ENCODE measurements at regions not wholly inside any gene's neighbourhood (a gene's known extent, or its start where the extent isn't known, plus 50 kb on each side); places are given as distances from the start of the nearest gene placed in this dataset.

DNA sequence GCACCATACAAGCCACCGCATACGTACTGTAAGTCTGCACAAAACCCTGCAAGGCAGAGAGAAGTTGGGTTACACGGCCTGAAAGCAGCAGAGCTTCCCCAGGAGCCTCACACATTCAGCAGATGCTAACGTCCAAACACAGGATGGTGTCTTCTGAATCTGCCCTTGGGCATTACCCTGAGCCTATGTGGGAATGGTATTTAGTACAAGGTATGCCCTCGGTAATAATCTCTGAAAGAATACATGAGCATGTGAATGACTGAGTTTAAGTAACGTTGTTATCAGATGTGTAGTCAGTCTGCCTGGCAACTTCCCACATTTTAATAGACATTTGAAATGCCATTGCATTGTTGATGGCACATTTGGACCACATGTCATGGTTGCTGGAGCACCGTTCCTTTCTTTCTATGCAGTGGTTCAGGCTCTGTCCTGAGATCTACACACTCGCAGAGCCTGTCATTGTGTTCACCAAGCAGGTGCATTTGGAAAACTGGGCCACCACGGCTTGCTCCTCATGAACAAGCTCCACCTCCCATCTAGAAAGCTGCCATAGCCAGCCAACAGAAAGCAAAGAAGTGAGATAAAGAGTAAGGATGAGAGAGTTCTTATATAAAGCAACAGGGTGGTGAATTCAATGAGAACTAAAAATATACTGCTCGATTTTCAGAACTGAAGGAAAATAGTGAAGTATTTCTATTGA is 136.5 kb upstream of the GGTLC1 start:
- Histone ChIP-seq H3K9ac (ENCODE audit: extremely low read depth, low read length, poor library complexity, severe bottlenecking) (no peak overlapping the region), H3K36me3 (ENCODE audit: control insufficient read depth, insufficient read depth, low read length) (no peaks in the 10 kb centered on the region), H3K4me3 (ENCODE audit: low read length) (no peak overlapping the region), H3K9me3 (ENCODE audit: control insufficient read depth, low read length) (no peaks in the 10 kb centered on the region), H3K27ac (ENCODE audit: low read depth, low read length) (no peak overlapping the region), H3K4me1 (ENCODE audit: control insufficient read depth, insufficient read depth, low read length) (no peaks in the 10 kb centered on the region), H3K27me3 (ENCODE audit: control insufficient read depth, insufficient read depth, low read length, poor library complexity, severe bottlenecking) (peaks cover 29% of the 10 kb centered on the region)
- 82% methylated on average over 8 to 10 of the region's 10 CpGs for WGBS, 2 experiments (ENCODE audit: insufficient coverage in 1 of 2, insufficient read length in 1 of 2)
- no peak for TF ChIP-seq CTCF (conservative IDR thresholded peaks at IDR 0.05)
- Mint-ChIP-seq H3K4me3 (no peak overlapping the region), H3K4me1 (no peaks in the 10 kb centered on the region), H3K9me3 (peaks cover 6% of the 10 kb centered on the region), H3K27me3 (ENCODE audit: insufficient read depth) (peaks cover 19% of the 10 kb centered on the region), H3K27ac (no peak overlapping the region), H3K36me3 (ENCODE audit: low read depth) (no peaks in the 10 kb centered on the region)
- no peak for DNase-seq

GRCh38 chr20:24124003-24124402 is 135.4 kb upstream of the GGTLC1 start:
- Mint-ChIP-seq H3K27me3 (ENCODE audit: insufficient read depth) (peaks cover 19% of the 10 kb centered on the region), H3K4me3 (no peak overlapping the region), H3K9me3 (peaks cover 4% of the 10 kb centered on the region), H3K27ac (no peak overlapping the region), H3K36me3 (ENCODE audit: low read depth) (no peaks in the 10 kb centered on the region), H3K4me1 (no peaks in the 10 kb centered on the region)
- no peak for TF ChIP-seq CTCF (conservative IDR thresholded peaks at IDR 0.05)
- Histone ChIP-seq H3K27ac (ENCODE audit: low read depth, low read length) (no peak overlapping the region), H3K4me1 (ENCODE audit: control insufficient read depth, insufficient read depth, low read length) (no peaks in the 10 kb centered on the region), H3K4me3 (ENCODE audit: low read length) (no peak overlapping the region), H3K9me3 (ENCODE audit: control insufficient read depth, low read length) (no peaks in the 10 kb centered on the region), H3K36me3 (ENCODE audit: control insufficient read depth, insufficient read depth, low read length) (no peaks in the 10 kb centered on the region), H3K9ac (ENCODE audit: extremely low read depth, low read length, poor library complexity, severe bottlenecking) (no peak overlapping the region), H3K27me3 (ENCODE audit: control insufficient read depth, insufficient read depth, low read length, poor library complexity, severe bottlenecking) (peaks cover 30% of the 10 kb centered on the region)
- 89 to 92% methylated on average over 2 to 4 of the region's 4 CpGs for WGBS, 2 experiments (ENCODE audit: insufficient coverage in 1 of 2, insufficient read length in 1 of 2)
- DNase-seq = no peak

- TF ChIP-seq CTCF (conservative IDR thresholded peaks at IDR 0.05) = no peak
- H3K27ac ChIP-seq (ENCODE audit: low read depth, low read length) = no peak overlapping the region
- peak; percentile 48 for DNase-seq
- Mint-ChIP-seq H3K27me3 (ENCODE audit: insufficient read depth) (peaks cover 20% of the 10 kb centered on the region), H3K9me3 (no peaks in the 10 kb centered on the region), H3K4me1 (peaks cover 8% of the 10 kb centered on the region), H3K36me3 (ENCODE audit: low read depth) (no peaks in the 10 kb centered on the region), H3K4me3 (no peak overlapping the region), H3K27ac (no peak overlapping the region)
- no peaks in the 10 kb centered on the region for H3K9me3 ChIP-seq (ENCODE audit: control insufficient read depth, low read length)
- H3K27me3 ChIP-seq (ENCODE audit: control insufficient read depth, insufficient read depth, low read length, poor library complexity, severe bottlenecking) = peaks cover 30% of the 10 kb centered on the region
- H3K4me3 ChIP-seq (ENCODE audit: low read length) = no peak overlapping the region
- no peaks in the 10 kb centered on the region for H3K36me3 ChIP-seq (ENCODE audit: control insufficient read depth, insufficient read depth, low read length)
- no peaks in the 10 kb centered on the region for H3K4me1 ChIP-seq (ENCODE audit: control insufficient read depth, insufficient read depth, low read length)
- no peak overlapping the region for H3K9ac ChIP-seq (ENCODE audit: extremely low read depth, low read length, poor library complexity, severe bottlenecking)
- WGBS, 2 experiments (ENCODE audit: insufficient coverage in 1 of 2, insufficient read length in 1 of 2) = 82 to 86% methylated on average over 11 to 16 of the region's 16 CpGs
These were observed 130.0 kb upstream of the GGTLC1 start for GRCh38 chr20:24118441-24119175.
